Right lobe of liver (tissue), 4 donors: ENCODE measurements at regions not wholly inside any gene's neighbourhood (a gene's known extent, or its start where the extent isn't known, plus 50 kb on each side); places are given as distances from the start of the nearest gene placed in this dataset.

Source experiments
- CTCF ChIP-seq, 4 donors: fragments of 200-600 bp in 3 of 4; fragments of 450-650 bp in 1 of 4; IDR thresholded peaks; one replicate each; pipeline versions ENCODE4 v1.5.1 to v1.8.0; 2016 to 2022; ENCODE audit warnings: antibody characterized with exemption in 4 of 4, mild to moderate bottlenecking in 2 of 4
- POLR2A ChIP-seq: fragments of 450-650 bp; IDR thresholded peaks from one replicate; pipeline ENCODE4 v1.6.1; 2017; ENCODE audit warnings: antibody characterized with exemption, mild to moderate bottlenecking
- donor health status: DM: no; HTN: no; CAD: no.
- donor health status: DM: no; HTN: no; CAD: no.
- donor health status: DM: no; HTN: yes; CAD: no.

GRCh38 chr12:45666396-45666795, 63.1 kb upstream of the ARID2 start:
- TF ChIP-seq CTCF (IDR thresholded peaks at IDR 0.05) = no peak
- no peak for TF ChIP-seq POLR2A
